Cerebellar nuclear complex (tissue), 1 donor: ENCODE measurements at regions not wholly inside any gene's neighbourhood (a gene's known extent, or its start where the extent isn't known, plus 50 kb on each side); places are given as distances from the start of the nearest gene placed in this dataset.
"Not testable (repeated sequence)": the region's sequence is repeated elsewhere in the genome, so short reads cannot be mapped to it uniquely, and the experiment has no call there.

ENCODE experiments used
- DNase-seq, 2 experiments: peaks; one replicate each; lab custom pipeline; 2025; lab: John Stamatoyannopoulos, UW

GRCh38 chr20:19026121-19026878 is 186.1 kb upstream of the SLC24A3 start:
- no peak for DNase-seq

- peak; percentile 54 for DNase-seq
Measured at GRCh38 chr20:19026901-19027644, 185.4 kb upstream of the SLC24A3 start.

GRCh38 chr20:19027971-19028370 is 184.5 kb upstream of the SLC24A3 start:
- DNase-seq = no peak

- no peak for DNase-seq
Measured at GRCh38 chr20:19041787-19042186, 170.7 kb upstream of the SLC24A3 start.

- no peak for DNase-seq
Measured at GRCh38 chr20:19045371-19045770, 167.1 kb upstream of the SLC24A3 start.

GRCh38 chr20:19047040-19047950 is 165.1 kb upstream of the SLC24A3 start:
- no peak for DNase-seq

GRCh38 chr20:19047951-19048296 is 164.5 kb upstream of the SLC24A3 start:
- DNase-seq = no peak

- DNase-seq = no peak
Measured at GRCh38 chr20:19048995-19049501, 163.4 kb upstream of the SLC24A3 start.

- DNase-seq = no peak
Measured at GRCh38 chr20:19049514-19049913, 162.9 kb upstream of the SLC24A3 start.

GRCh38 chr20:19056909-19057308 is 155.5 kb upstream of the SLC24A3 start:
- DNase-seq = no peak

GRCh38 chr20:19064788-19065187 is 147.7 kb upstream of the SLC24A3 start:
- DNase-seq = not testable (repeated sequence)

- DNase-seq = no peak
Measured at GRCh38 chr20:19067986-19068385, 144.5 kb upstream of the SLC24A3 start.

GRCh38 chr20:19070026-19070425 is 142.4 kb upstream of the SLC24A3 start:
- DNase-seq = no peak

GRCh38 chr20:19070681-19071445 is 141.6 kb upstream of the SLC24A3 start:
- no peak for DNase-seq

GRCh38 chr20:19071446-19071725 is 141.1 kb upstream of the SLC24A3 start:
- no peak for DNase-seq

GRCh38 chr20:19071902-19072498 is 140.4 kb upstream of the SLC24A3 start:
- DNase-seq = no peak

GRCh38 chr20:19072988-19073387 is 139.5 kb upstream of the SLC24A3 start:
- DNase-seq = no peak

GRCh38 chr20:19073584-19074218 is 138.7 kb upstream of the SLC24A3 start:
- DNase-seq = no peak

- DNase-seq = no peak
Measured at GRCh38 chr20:19074356-19074755, 138.1 kb upstream of the SLC24A3 start.

GRCh38 chr20:19074828-19075516 is 137.5 kb upstream of the SLC24A3 start:
- no peak for DNase-seq
